Tibial nerve (tissue), 4 donors: ENCODE measurements at regions not wholly inside any gene's neighbourhood (a gene's known extent, or its start where the extent isn't known, plus 50 kb on each side); places are given as distances from the start of the nearest gene placed in this dataset.

Experiments used
- DNase-seq, 2 donors: peaks; one replicate each; pipeline ENCODE4 v3.0.0-alpha.2; 2019; ENCODE audit warnings: low spot score in 2 of 2
- H3K27ac ChIP-seq, 4 donors: fragments of 200-600 bp; sonication (generic) in 3 of 4; one replicate each; pipeline ENCODE4 v1.5.1; 2017 to 2019; ENCODE audit warnings: mild to moderate bottlenecking in 1 of 4
- H3K27me3 ChIP-seq, 2 donors: fragments of 200-600 bp; sonication (generic) in 1 of 2; one replicate each; pipeline versions ENCODE4 v1.5.1 to v1.6.0; 2017 to 2019
- H3K36me3 ChIP-seq, 3 donors: fragments of 200-600 bp; sonication (generic); one replicate each; pipeline ENCODE4 v1.5.1; 2018 to 2019
- H3K4me1 ChIP-seq, 4 donors: fragments of 200-600 bp; sonication (generic) in 3 of 4; one replicate each; pipeline ENCODE4 v1.5.1; 2017 to 2019
- H3K4me3 ChIP-seq, 4 donors: fragments of 200-600 bp; sonication (generic) in 3 of 4; one replicate each; pipeline ENCODE4 v1.5.1; 2017 to 2019; ENCODE audit warnings: mild to moderate bottlenecking in 1 of 4, moderate library complexity in 1 of 4
- H3K9me3 ChIP-seq, 4 donors: fragments of 200-600 bp; sonication (generic) in 3 of 4; one replicate each; pipeline ENCODE4 v1.5.1; 2017 to 2019
- CTCF ChIP-seq, 5 experiments: fragments of 200-600 bp in 3 of 5; fragments of 450-650 bp in 2 of 5; sonication (generic) in 3 of 5; IDR thresholded peaks; one replicate each; pipeline ENCODE4 v1.5.1; 2016 to 2019; ENCODE audit warnings: antibody characterized with exemption in 5 of 5, mild to moderate bottlenecking in 3 of 5, moderate library complexity in 2 of 5
- EP300 ChIP-seq, 2 donors: sonication (generic); formaldehyde crosslinking; IDR thresholded peaks; one replicate each; pipeline ENCODE4 v1.6.1; 2017; ENCODE audit warnings: antibody characterized with exemption in 2 of 2, mild to moderate bottlenecking in 1 of 2
- POLR2A ChIP-seq, 2 donors: fragments of 450-650 bp; IDR thresholded peaks; one replicate each; pipeline ENCODE4 v1.6.1; 2017; ENCODE audit warnings: antibody characterized with exemption in 2 of 2, mild to moderate bottlenecking in 2 of 2, moderate library complexity in 2 of 2
- WGBS, 2 donors: methylation state at CpG; one replicate each; pipeline ENCODE4 v1.1.5; 2018; 5-methylcytosine and 5-hydroxymethylcytosine counted together

- Histone ChIP-seq H3K36me3 (no peaks in the 10 kb centered on the region), H3K4me3 (no peak overlapping the region), H3K27me3 (no peaks in the 10 kb centered on the region), H3K4me1 (peaks cover 0 to 10% (median 7%) of the 10 kb centered on the region in 4 donors), H3K27ac (no peak overlapping the region), H3K9me3 (no peaks in the 10 kb centered on the region)
- 100% methylated on average over 1 of the region's 1 CpG for WGBS, 2 donors
- no peak for DNase-seq
- TF ChIP-seq POLR2A (IDR thresholded peaks at IDR 0.05) (no peak), CTCF (IDR thresholded peaks at IDR 0.05) (no peak), EP300 (IDR thresholded peaks at IDR 0.05) (no peak)
Measured at GRCh38 chr3:177282119-177282655, 84.9 kb upstream of the TBL1XR1 start.

GRCh38 chr3:177283983-177284382 is 86.7 kb upstream of the TBL1XR1 start:
- no peak overlapping the region for H3K27ac ChIP-seq
- H3K27me3 ChIP-seq: no peaks in the 10 kb centered on the region
- no peak for DNase-seq
- H3K4me3 ChIP-seq: no peak overlapping the region
- peaks cover 0 to 10% (median 7%) of the 10 kb centered on the region in 4 donors for H3K4me1 ChIP-seq
- 72 to 78% methylated on average over 2 of the region's 2 CpGs for WGBS, 2 donors
- no peaks in the 10 kb centered on the region for H3K36me3 ChIP-seq
- no peaks in the 10 kb centered on the region for H3K9me3 ChIP-seq
- TF ChIP-seq EP300 (IDR thresholded peaks at IDR 0.05) (no peak), POLR2A (IDR thresholded peaks at IDR 0.05) (no peak), CTCF (IDR thresholded peaks at IDR 0.05) (no peak)

- H3K27ac ChIP-seq: no peak overlapping the region
- H3K36me3 ChIP-seq: no peaks in the 10 kb centered on the region
- no peak overlapping the region for H3K4me3 ChIP-seq
- H3K27me3 ChIP-seq: no peaks in the 10 kb centered on the region
- H3K4me1 ChIP-seq: peaks cover 0 to 10% (median 7%) of the 10 kb centered on the region in 4 donors
- H3K9me3 ChIP-seq: no peaks in the 10 kb centered on the region
- TF ChIP-seq POLR2A (IDR thresholded peaks at IDR 0.05) (no peak), CTCF (IDR thresholded peaks at IDR 0.05) (no peak), EP300 (IDR thresholded peaks at IDR 0.05) (peak in 1 of 2 donors; percentile 19)
- peak in 1 of 2 donors; percentile 32 for DNase-seq
- WGBS, 2 donors: 30 to 45% methylated on average over 8 of the region's 8 CpGs
Measured at GRCh38 chr3:177284383-177284881, 87.2 kb upstream of the TBL1XR1 start.

GRCh38 chr3:177286034-177286433 is 88.8 kb upstream of the TBL1XR1 start:
- 94 to 95% methylated on average over 2 of the region's 2 CpGs for WGBS, 2 donors
- H3K4me3 ChIP-seq: no peak overlapping the region
- H3K36me3 ChIP-seq: no peaks in the 10 kb centered on the region
- no peak for TF ChIP-seq CTCF (IDR thresholded peaks at IDR 0.05)
- no peak for TF ChIP-seq EP300 (IDR thresholded peaks at IDR 0.05)
- TF ChIP-seq POLR2A (IDR thresholded peaks at IDR 0.05): no peak
- no peak for DNase-seq
- no peaks in the 10 kb centered on the region for H3K9me3 ChIP-seq
- H3K4me1 ChIP-seq: peaks cover 0 to 10% (median 7%) of the 10 kb centered on the region in 4 donors
- H3K27me3 ChIP-seq: no peaks in the 10 kb centered on the region
- no peak overlapping the region for H3K27ac ChIP-seq

GRCh38 chr3:177287231-177287630 is 89.9 kb upstream of the TBL1XR1 start:
- no peak overlapping the region for H3K27ac ChIP-seq
- H3K4me3 ChIP-seq: no peak overlapping the region
- no peaks in the 10 kb centered on the region for H3K36me3 ChIP-seq
- TF ChIP-seq CTCF (IDR thresholded peaks at IDR 0.05) (no peak), POLR2A (IDR thresholded peaks at IDR 0.05) (no peak), EP300 (IDR thresholded peaks at IDR 0.05) (no peak)
- no peak for DNase-seq
- H3K9me3 ChIP-seq: no peaks in the 10 kb centered on the region
- H3K4me1 ChIP-seq: peaks cover 0 to 10% (median 7%) of the 10 kb centered on the region in 4 donors
- WGBS, 2 donors: 73 to 74% methylated on average over 4 of the region's 4 CpGs
- no peaks in the 10 kb centered on the region for H3K27me3 ChIP-seq
